Neural progenitor cell (in vitro differentiated cells): ENCODE measurements at regions not wholly inside any gene's neighbourhood (a gene's known extent, or its start where the extent isn't known, plus 50 kb on each side); places are given as distances from the start of the nearest gene placed in this dataset.

Source experiments
- DNase-seq: peaks from one replicate; pipeline ENCODE4 v3.0.0-alpha.2; 2016; ENCODE audit warnings: low spot score
- H2AFZ ChIP-seq: fragments of 200-600 bp; sonication (generic); replicated peaks from 2 replicates; pipeline ENCODE4 v1.6.1; 2016; ENCODE audit warnings: antibody characterized with exemption
- H3F3A ChIP-seq: fragments of 200-600 bp; sonication (generic); 2 replicates; pipeline ENCODE4 v1.6.1; 2016; ENCODE audit warnings: antibody characterized with exemption, low read depth
- H3K27ac ChIP-seq: fragments of 200-600 bp; sonication (generic); 2 replicates; pipeline ENCODE4 v1.5.1; 2016; ENCODE audit warnings: mild to moderate bottlenecking
- H3K27me3 ChIP-seq: fragments of 200-600 bp; sonication (generic); 2 replicates; pipeline ENCODE4 v1.6.1; 2016; ENCODE audit warnings: mild to moderate bottlenecking, moderate library complexity
- H3K36me3 ChIP-seq: fragments of 200-600 bp; sonication (generic); 2 replicates; pipeline ENCODE4 v1.5.1; 2016
- H3K4me1 ChIP-seq: fragments of 200-600 bp; sonication (generic); 2 replicates; pipeline ENCODE4 v1.6.1; 2016; ENCODE audit warnings: mixed run types
- H3K4me2 ChIP-seq: fragments of 200-600 bp; sonication (generic); 2 replicates; pipeline ENCODE4 v1.6.1; 2016
- H3K4me3 ChIP-seq: fragments of 200-600 bp; sonication (generic); 2 replicates; pipeline ENCODE4 v1.5.1; 2016
- H3K79me2 ChIP-seq: fragments of 200-600 bp; sonication (generic); 2 replicates; pipeline ENCODE4 v1.6.1; 2016; ENCODE audit warnings: low read depth
- H3K9ac ChIP-seq: fragments of 200-600 bp; sonication (generic); 2 replicates; pipeline ENCODE4 v1.6.1; 2016
- H3K9me3 ChIP-seq: fragments of 200-600 bp; sonication (generic); 2 replicates; pipeline ENCODE4 v1.5.1; 2016; ENCODE audit warnings: low read depth
- H4K20me1 ChIP-seq: fragments of 200-600 bp; sonication (generic); 2 replicates; pipeline ENCODE4 v1.6.1; 2016; ENCODE audit warnings: low read depth
- H3K27ac Mint-ChIP-seq: 3 replicates; pipeline ENCODE4 v1.8.0; 2021; ENCODE audit warnings: mixed read lengths
- H3K27me3 Mint-ChIP-seq: 2 replicates; pipeline ENCODE4 v1.8.0; 2022; ENCODE audit warnings: low read depth, mild to moderate bottlenecking, inconsistent platforms, moderate library complexity, mixed read lengths; ENCODE audit not compliant: insufficient read depth
- H3K36me3 Mint-ChIP-seq: 3 replicates; pipeline ENCODE4 v1.8.0; 2021; ENCODE audit warnings: mixed read lengths
- H3K4me1 Mint-ChIP-seq: 3 replicates; pipeline ENCODE4 v1.8.0; 2021; ENCODE audit warnings: mixed read lengths
- H3K4me3 Mint-ChIP-seq: 3 replicates; pipeline ENCODE4 v1.8.0; 2021; ENCODE audit warnings: mild to moderate bottlenecking, moderate library complexity, mixed read lengths
- H3K9me3 Mint-ChIP-seq: 3 replicates; pipeline ENCODE4 v1.8.0; 2020; ENCODE audit warnings: mixed read lengths
- EZH2 ChIP-seq: fragments of 200-600 bp; sonication (generic); IDR thresholded peaks from 2 replicates; pipeline ENCODE4 v1.6.1; 2017; ENCODE audit warnings: antibody characterized with exemption, mild to moderate bottlenecking, moderate library complexity
- EZH2phosphoT487 ChIP-seq: fragments of 200-600 bp; sonication (generic); IDR thresholded peaks from 2 replicates; pipeline ENCODE4 v1.6.1; 2017; ENCODE audit warnings: antibody characterized with exemption
- TF ChIP-seq, protein P1 (sequence below): fragments of 200-600 bp; sonication (generic); IDR thresholded peaks from 2 replicates; pipeline ENCODE4 v1.5.1; 2017; ENCODE audit warnings: antibody characterized with exemption, mild to moderate bottlenecking

DNA sequence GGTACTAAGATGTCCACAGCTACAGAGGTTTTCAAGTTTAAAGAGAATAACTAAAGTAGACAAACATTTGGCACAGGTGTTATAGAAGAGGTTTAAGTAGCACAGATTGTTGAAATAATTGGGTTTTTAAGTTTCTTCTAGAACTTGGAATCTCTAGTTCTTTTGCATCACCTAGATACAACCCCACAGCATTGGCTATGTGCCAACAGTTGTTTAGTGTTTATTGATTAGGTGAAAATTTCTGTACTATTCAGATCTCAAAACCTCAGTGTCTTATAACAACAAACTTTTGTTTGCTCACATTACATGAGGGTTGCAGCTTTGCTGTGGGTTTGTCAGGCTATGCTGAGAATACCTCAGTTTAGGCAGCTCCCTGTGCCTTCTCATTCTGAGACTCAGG lies 162.5 kb downstream of the TBX15 start:
- H3K4me3 Mint-ChIP-seq: no peak overlapping the region
- no peak for DNase-seq
- Histone ChIP-seq H3K4me3 (no peak overlapping the region), H3K9ac (no peak overlapping the region), H3K9me3 (no peaks in the 10 kb centered on the region), H3K27ac (no peak overlapping the region), H2AFZ (no peak overlapping the region), H4K20me1 (no peaks in the 10 kb centered on the region), H3K36me3 (no peaks in the 10 kb centered on the region), H3K4me2 (no peak overlapping the region), H3K79me2 (no peaks in the 10 kb centered on the region), H3F3A (no peaks in the 10 kb centered on the region), H3K4me1 (no peaks in the 10 kb centered on the region), H3K27me3 (no peaks in the 10 kb centered on the region)
- no peaks in the 10 kb centered on the region for H3K27me3 Mint-ChIP-seq
- no peak for TF ChIP-seq EZH2
- TF ChIP-seq, protein P1, sequence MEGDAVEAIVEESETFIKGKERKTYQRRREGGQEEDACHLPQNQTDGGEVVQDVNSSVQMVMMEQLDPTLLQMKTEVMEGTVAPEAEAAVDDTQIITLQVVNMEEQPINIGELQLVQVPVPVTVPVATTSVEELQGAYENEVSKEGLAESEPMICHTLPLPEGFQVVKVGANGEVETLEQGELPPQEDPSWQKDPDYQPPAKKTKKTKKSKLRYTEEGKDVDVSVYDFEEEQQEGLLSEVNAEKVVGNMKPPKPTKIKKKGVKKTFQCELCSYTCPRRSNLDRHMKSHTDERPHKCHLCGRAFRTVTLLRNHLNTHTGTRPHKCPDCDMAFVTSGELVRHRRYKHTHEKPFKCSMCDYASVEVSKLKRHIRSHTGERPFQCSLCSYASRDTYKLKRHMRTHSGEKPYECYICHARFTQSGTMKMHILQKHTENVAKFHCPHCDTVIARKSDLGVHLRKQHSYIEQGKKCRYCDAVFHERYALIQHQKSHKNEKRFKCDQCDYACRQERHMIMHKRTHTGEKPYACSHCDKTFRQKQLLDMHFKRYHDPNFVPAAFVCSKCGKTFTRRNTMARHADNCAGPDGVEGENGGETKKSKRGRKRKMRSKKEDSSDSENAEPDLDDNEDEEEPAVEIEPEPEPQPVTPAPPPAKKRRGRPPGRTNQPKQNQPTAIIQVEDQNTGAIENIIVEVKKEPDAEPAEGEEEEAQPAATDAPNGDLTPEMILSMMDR: no peak
- TF ChIP-seq EZH2phosphoT487: no peak
- H3K36me3 Mint-ChIP-seq: no peaks in the 10 kb centered on the region
- H3K27ac Mint-ChIP-seq: no peak overlapping the region
- no peaks in the 10 kb centered on the region for H3K9me3 Mint-ChIP-seq
- H3K4me1 Mint-ChIP-seq: no peaks in the 10 kb centered on the region

DNA sequence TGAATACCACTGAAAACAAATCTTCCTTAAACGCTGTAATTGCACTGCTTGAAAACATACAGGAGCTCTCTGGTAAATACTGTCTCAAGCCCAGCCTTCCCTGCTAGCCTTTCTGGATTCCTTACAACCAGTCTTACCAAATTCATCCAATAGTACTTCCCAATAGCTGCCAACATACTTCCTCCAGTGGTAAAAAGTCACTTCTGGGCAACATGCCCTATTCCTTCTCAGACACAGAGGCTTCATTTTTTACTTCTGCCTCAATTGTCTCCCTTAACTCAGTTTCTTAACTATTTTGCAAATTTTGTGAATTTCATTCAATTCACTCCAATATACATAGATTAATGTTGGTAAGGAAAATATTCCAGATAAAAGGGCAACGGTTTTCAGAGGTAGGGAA lies 166.3 kb downstream of the TBX15 start:
- DNase-seq: no peak
- Mint-ChIP-seq H3K27ac (no peak overlapping the region), H3K36me3 (no peaks in the 10 kb centered on the region), H3K27me3 (no peaks in the 10 kb centered on the region), H3K4me1 (no peaks in the 10 kb centered on the region), H3K4me3 (no peak overlapping the region), H3K9me3 (no peaks in the 10 kb centered on the region)
- H3K4me3 ChIP-seq: no peak overlapping the region
- H3K9me3 ChIP-seq: no peaks in the 10 kb centered on the region
- TF ChIP-seq, protein P1: no peak
- TF ChIP-seq EZH2phosphoT487 (no peak), EZH2 (no peak)
- no peak overlapping the region for H3K27ac ChIP-seq
- no peak overlapping the region for H3K4me2 ChIP-seq
- no peak overlapping the region for H2AFZ ChIP-seq
- no peaks in the 10 kb centered on the region for H4K20me1 ChIP-seq
- H3K79me2 ChIP-seq: no peaks in the 10 kb centered on the region
- no peak overlapping the region for H3K9ac ChIP-seq
- H3K4me1 ChIP-seq: no peaks in the 10 kb centered on the region
- no peaks in the 10 kb centered on the region for H3F3A ChIP-seq
- H3K36me3 ChIP-seq: no peaks in the 10 kb centered on the region
- no peaks in the 10 kb centered on the region for H3K27me3 ChIP-seq

DNA sequence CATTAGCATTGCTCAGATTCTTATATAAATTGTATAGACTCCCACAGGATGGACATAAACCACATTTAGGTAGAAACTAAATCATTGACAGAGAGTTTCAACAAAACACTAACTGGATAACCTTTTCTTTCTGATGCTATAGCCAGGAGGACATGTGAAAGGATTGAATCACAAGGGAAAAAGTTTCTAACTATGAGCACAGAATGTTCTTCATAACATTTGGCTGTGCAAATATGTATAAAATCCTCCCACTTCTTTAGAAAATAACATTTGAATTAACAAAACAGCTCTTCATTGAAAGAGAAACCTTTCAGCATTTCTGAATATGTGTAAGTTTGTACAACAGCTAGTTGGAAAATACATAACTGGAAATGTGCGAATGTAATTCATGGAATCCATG lies 167.3 kb downstream of the TBX15 start:
- no peaks in the 10 kb centered on the region for H3K27me3 Mint-ChIP-seq
- no peak overlapping the region for H3K9ac ChIP-seq
- H3K27me3 ChIP-seq: no peaks in the 10 kb centered on the region
- no peaks in the 10 kb centered on the region for H3K9me3 ChIP-seq
- no peaks in the 10 kb centered on the region for H4K20me1 ChIP-seq
- H3K9me3 Mint-ChIP-seq: no peaks in the 10 kb centered on the region
- no peak overlapping the region for H2AFZ ChIP-seq
- H3K4me3 ChIP-seq: no peak overlapping the region
- H3K4me1 Mint-ChIP-seq: no peaks in the 10 kb centered on the region
- no peak overlapping the region for H3K4me2 ChIP-seq
- H3K36me3 ChIP-seq: no peaks in the 10 kb centered on the region
- H3K27ac Mint-ChIP-seq: no peak overlapping the region
- H3K79me2 ChIP-seq: no peaks in the 10 kb centered on the region
- no peak overlapping the region for H3K27ac ChIP-seq
- H3K36me3 Mint-ChIP-seq: no peaks in the 10 kb centered on the region
- no peak for DNase-seq
- no peaks in the 10 kb centered on the region for H3F3A ChIP-seq
- H3K4me3 Mint-ChIP-seq: no peak overlapping the region
- TF ChIP-seq, protein P1: no peak
- no peak for TF ChIP-seq EZH2phosphoT487
- TF ChIP-seq EZH2: no peak
- no peaks in the 10 kb centered on the region for H3K4me1 ChIP-seq

DNA sequence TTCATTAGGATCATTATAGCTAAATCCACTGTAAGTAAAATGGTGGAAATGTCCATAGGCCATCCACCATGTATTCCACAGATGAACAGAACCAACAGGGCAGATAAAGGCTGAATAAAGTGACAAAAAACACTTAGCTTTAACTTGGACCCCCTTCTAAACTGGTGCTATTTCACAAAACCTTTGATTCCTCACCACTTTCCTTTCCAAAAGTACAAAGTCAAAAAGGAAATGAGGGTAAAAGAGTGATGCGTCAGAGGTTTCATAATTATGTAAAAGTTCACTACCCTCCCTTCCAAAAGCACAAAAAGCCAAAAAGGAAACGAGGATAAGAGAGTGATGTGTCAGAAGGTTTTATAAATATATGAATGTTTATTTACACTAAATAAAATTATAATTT lies 172.2 kb downstream of the TBX15 start:
- Mint-ChIP-seq H3K4me1 (no peaks in the 10 kb centered on the region), H3K9me3 (no peaks in the 10 kb centered on the region), H3K36me3 (no peaks in the 10 kb centered on the region), H3K27ac (no peak overlapping the region), H3K27me3 (no peaks in the 10 kb centered on the region), H3K4me3 (no peak overlapping the region)
- H4K20me1 ChIP-seq: no peaks in the 10 kb centered on the region
- no peak overlapping the region for H2AFZ ChIP-seq
- DNase-seq: no peak
- no peaks in the 10 kb centered on the region for H3K9me3 ChIP-seq
- H3K4me2 ChIP-seq: no peak overlapping the region
- no peak overlapping the region for H3K9ac ChIP-seq
- no peaks in the 10 kb centered on the region for H3K27me3 ChIP-seq
- no peak overlapping the region for H3K4me3 ChIP-seq
- no peak overlapping the region for H3K27ac ChIP-seq
- no peaks in the 10 kb centered on the region for H3F3A ChIP-seq
- TF ChIP-seq, protein P1: no peak
- no peak for TF ChIP-seq EZH2
- TF ChIP-seq EZH2phosphoT487: no peak
- H3K36me3 ChIP-seq: no peaks in the 10 kb centered on the region
- no peaks in the 10 kb centered on the region for H3K79me2 ChIP-seq
- H3K4me1 ChIP-seq: no peaks in the 10 kb centered on the region
